ENCODE measurements at regions not wholly inside any gene's neighbourhood (a gene's known extent, or its start where the extent isn't known, plus 50 kb on each side); places are given as distances from the start of the nearest gene placed in this dataset.

DNA sequence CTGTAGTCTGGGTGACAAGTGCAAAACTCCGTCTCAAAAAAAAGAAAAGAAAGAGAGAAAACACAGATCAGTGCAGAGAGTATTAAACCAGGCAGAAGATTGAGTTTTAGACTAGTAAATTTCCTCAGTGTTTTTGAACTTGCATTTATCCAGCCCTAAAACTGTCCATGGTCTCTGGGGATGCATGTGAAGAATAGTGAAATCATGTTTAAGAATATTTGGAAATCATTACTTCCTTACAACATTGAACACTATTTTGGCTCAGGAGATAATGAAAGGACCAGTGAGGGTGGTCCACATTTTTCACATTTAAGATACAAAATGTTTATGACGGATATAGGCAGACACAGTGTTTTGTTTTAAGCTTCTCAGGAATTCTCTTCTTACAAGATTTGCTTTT is 195.8 kb upstream of the RASGEF1B start:
- Mint-ChIP-seq H3K27ac (ENCODE audit: unreplicated experiment) (no peak overlapping the region), H3K9me3 (ENCODE audit: unreplicated experiment) (no peaks in the 10 kb centered on the region)

GRCh38 chr4:81666491-81666890 is 194.8 kb upstream of the RASGEF1B start:
- H3K36me3 Mint-ChIP-seq (ENCODE audit: unreplicated experiment), result no peaks in the 10 kb centered on the region
- H3K4me3 Mint-ChIP-seq (ENCODE audit: unreplicated experiment), result no peak overlapping the region
- no peak for DNase-seq
- H3K27me3 Mint-ChIP-seq (ENCODE audit: unreplicated experiment), result no peaks in the 10 kb centered on the region
- H3K27ac Mint-ChIP-seq (ENCODE audit: unreplicated experiment), result peak overlapping the region; percentile 49
- no peaks in the 10 kb centered on the region for H3K9me3 Mint-ChIP-seq (ENCODE audit: unreplicated experiment)
- peaks cover 15% of the 10 kb centered on the region for H3K4me1 Mint-ChIP-seq (ENCODE audit: low read depth, unreplicated experiment)
- TF ChIP-seq CTCF (IDR thresholded peaks at IDR 0.05; ENCODE audit: partially characterized antibody, unreplicated experiment), result no peak

More for the DNA sequence above, 195.8 kb upstream of the RASGEF1B start:
- no peak overlapping the region for H3K4me3 Mint-ChIP-seq (ENCODE audit: unreplicated experiment)
- no peaks in the 10 kb centered on the region for H3K27me3 Mint-ChIP-seq (ENCODE audit: unreplicated experiment)
- H3K36me3 Mint-ChIP-seq (ENCODE audit: unreplicated experiment), result no peaks in the 10 kb centered on the region
- TF ChIP-seq CTCF (IDR thresholded peaks at IDR 0.05; ENCODE audit: partially characterized antibody, unreplicated experiment), result no peak
- DNase-seq, result no peak
- H3K4me1 Mint-ChIP-seq (ENCODE audit: low read depth, unreplicated experiment), result peaks cover 15% of the 10 kb centered on the region

- H3K4me1 Mint-ChIP-seq (ENCODE audit: low read depth, unreplicated experiment), result peaks cover 15% of the 10 kb centered on the region
- no peak for DNase-seq
- no peaks in the 10 kb centered on the region for H3K9me3 Mint-ChIP-seq (ENCODE audit: unreplicated experiment)
- no peaks in the 10 kb centered on the region for H3K27me3 Mint-ChIP-seq (ENCODE audit: unreplicated experiment)
- TF ChIP-seq CTCF (IDR thresholded peaks at IDR 0.05; ENCODE audit: partially characterized antibody, unreplicated experiment), result no peak
- no peaks in the 10 kb centered on the region for H3K36me3 Mint-ChIP-seq (ENCODE audit: unreplicated experiment)
- H3K27ac Mint-ChIP-seq (ENCODE audit: unreplicated experiment), result no peak overlapping the region
- no peak overlapping the region for H3K4me3 Mint-ChIP-seq (ENCODE audit: unreplicated experiment)
These were observed 193.9 kb upstream of the RASGEF1B start for GRCh38 chr4:81665649-81666048.

GRCh38 chr4:81665045-81665444 is 193.3 kb upstream of the RASGEF1B start:
- no peak for DNase-seq
- TF ChIP-seq CTCF (IDR thresholded peaks at IDR 0.05; ENCODE audit: partially characterized antibody, unreplicated experiment), result no peak
- H3K27me3 Mint-ChIP-seq (ENCODE audit: unreplicated experiment), result no peaks in the 10 kb centered on the region
- peaks cover 15% of the 10 kb centered on the region for H3K4me1 Mint-ChIP-seq (ENCODE audit: low read depth, unreplicated experiment)
- no peak overlapping the region for H3K27ac Mint-ChIP-seq (ENCODE audit: unreplicated experiment)
- no peaks in the 10 kb centered on the region for H3K9me3 Mint-ChIP-seq (ENCODE audit: unreplicated experiment)
- H3K4me3 Mint-ChIP-seq (ENCODE audit: unreplicated experiment), result no peak overlapping the region
- no peaks in the 10 kb centered on the region for H3K36me3 Mint-ChIP-seq (ENCODE audit: unreplicated experiment)

- Mint-ChIP-seq H3K27me3 (ENCODE audit: unreplicated experiment) (no peaks in the 10 kb centered on the region), H3K36me3 (ENCODE audit: unreplicated experiment) (no peaks in the 10 kb centered on the region), H3K27ac (ENCODE audit: unreplicated experiment) (no peak overlapping the region), H3K4me3 (ENCODE audit: unreplicated experiment) (no peak overlapping the region), H3K9me3 (ENCODE audit: unreplicated experiment) (peaks cover 1% of the 10 kb centered on the region), H3K4me1 (ENCODE audit: low read depth, unreplicated experiment) (peaks cover 15% of the 10 kb centered on the region)
- DNase-seq, result no peak
- TF ChIP-seq CTCF (IDR thresholded peaks at IDR 0.05; ENCODE audit: partially characterized antibody, unreplicated experiment), result no peak
These were observed 192.4 kb upstream of the RASGEF1B start for GRCh38 chr4:81664079-81664478.
